ENCODE measurements at regions not wholly inside any gene's neighbourhood (a gene's known extent, or its start where the extent isn't known, plus 50 kb on each side); places are given as distances from the start of the nearest gene placed in this dataset.

- TF ChIP-seq CTCF (IDR thresholded peaks at IDR 0.05 in 2 of 3, conservative IDR thresholded peaks at IDR 0.05 in 1 of 3; ENCODE audit: insufficient read depth in 2 of 3, low read depth in 1 of 3, low read length in 3 of 3) (no peak), NKRF (IDR thresholded peaks at IDR 0.05; ENCODE audit: borderline replicate concordance) (no peak), BHLHE40 (IDR thresholded peaks at IDR 0.05; ENCODE audit: low read length) (no peak), TCF7 (IDR thresholded peaks at IDR 0.05; ENCODE audit: borderline replicate concordance) (no peak), MCM5 (IDR thresholded peaks at IDR 0.05; ENCODE audit: low read depth) (no peak), ZNF217 (CRISPR knock-in tag; IDR thresholded peaks at IDR 0.05) (no peak), POLR2A (conservative IDR thresholded peaks at IDR 0.05) (no peak), SIRT6 (IDR thresholded peaks at IDR 0.05; ENCODE audit: low read depth, low read length) (no peak)
These were observed 59.8 kb upstream of the HS6ST1 start for GRCh38 chr2:128378231-128379020.
